T-helper 9 cell (primary cell): ENCODE measurements at regions not wholly inside any gene's neighbourhood (a gene's known extent, or its start where the extent isn't known, plus 50 kb on each side); places are given as distances from the start of the nearest gene placed in this dataset.

Source experiments
- DNase-seq: peaks from one replicate; pipeline ENCODE4 v3.0.0-alpha.2; 2020

DNA sequence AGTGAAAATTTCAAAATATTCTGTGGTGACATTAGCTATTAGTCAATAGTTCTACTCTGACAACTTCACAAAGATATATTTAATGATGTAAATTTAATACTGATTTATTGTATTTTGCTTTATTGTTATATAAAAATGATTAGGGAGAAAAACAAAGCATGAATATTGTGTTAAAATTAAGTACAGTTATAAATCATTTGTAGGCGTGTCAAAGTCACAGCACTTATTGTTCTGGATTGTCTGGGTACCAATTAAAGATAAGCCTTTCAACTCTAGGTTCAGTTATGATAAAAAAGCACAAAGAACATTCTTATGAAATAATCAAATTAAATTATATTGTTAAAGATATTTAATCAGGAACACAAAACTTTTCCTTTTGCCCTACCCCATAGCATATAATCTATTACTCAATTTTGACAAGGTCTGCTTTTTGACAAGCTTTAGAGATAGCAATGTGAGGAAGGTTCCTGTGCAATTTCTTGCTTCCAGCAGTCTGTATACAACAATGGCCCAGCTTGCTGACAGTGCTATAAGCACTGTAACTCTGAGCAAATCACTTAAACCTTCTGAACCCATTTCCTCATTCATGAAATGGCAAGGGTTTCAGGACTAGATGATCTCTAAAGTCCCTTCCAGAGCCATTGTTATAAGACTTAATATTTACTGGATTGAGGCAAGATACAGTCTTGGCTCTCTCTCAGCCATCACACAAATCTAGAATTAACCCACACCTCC lies 910.3 kb upstream of the LCORL start:
- DNase-seq: no peak

DNA sequence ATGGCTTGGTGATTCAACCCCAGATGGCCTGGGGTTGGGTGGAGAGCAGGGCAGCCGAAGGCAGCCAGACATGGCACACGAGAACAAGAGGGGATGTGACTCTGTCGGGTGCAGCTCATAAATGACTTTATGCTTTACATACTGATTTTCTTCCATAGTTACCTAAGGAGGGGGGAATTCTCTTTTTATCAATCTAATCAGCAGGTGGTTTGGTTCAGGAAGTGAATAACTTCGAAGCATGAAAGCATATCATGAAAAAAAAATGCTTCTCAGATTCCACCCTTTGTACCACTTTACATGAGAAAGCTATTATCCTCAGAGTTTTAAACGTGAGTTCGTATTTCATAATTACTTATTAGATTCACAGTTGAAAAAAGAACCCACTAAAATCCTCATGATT lies 908.9 kb upstream of the LCORL start:
- no peak for DNase-seq

DNA sequence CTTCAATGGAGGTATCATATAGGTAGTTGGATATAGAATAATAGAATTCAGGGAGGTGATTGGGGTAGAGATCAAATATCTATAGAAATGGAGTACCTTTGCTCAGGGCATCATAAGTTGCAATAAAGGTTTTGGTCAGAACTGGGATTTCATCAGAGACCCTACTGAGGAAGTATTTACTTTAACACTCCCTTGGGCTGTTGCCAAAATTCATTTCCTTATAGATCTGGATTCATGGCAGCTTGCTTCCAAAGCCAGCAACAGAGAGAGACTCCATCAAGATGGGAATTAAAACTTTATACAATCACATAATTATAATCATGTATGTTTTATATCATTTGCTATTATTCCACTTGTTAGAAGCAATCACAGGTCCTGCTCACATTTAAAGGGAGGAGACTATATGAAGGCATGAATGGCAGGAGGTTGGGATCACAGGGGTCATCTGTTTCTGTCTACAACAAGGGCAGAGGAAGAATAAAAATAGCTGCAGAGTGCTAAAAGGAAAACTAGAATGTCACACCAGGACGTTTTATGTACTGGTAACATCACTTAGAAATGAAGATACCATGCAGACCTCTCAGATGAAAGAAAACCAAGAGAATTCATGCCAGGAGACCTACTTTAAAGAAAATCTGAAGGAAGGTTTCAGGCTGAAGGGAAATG lies 902.1 kb upstream of the LCORL start:
- DNase-seq: no peak

DNA sequence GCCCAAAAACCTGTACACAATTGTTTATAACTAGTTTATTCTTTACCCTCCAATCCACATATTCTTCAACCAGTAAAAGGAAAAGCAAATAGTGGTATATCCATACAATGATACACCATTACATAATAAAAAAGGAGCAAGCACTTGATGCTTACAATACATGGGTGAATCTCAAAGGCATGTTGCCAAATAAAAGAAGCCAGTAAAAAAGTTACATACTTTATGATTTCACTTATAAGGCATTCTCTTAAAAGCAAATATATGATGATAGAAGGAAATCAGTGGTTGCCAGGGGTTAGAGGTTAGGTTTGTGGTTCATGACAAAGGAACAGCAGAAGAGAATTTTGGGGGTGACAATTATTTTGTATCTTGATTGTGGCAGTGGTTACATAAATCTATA lies 896.1 kb upstream of the LCORL start:
- DNase-seq: no peak

DNA sequence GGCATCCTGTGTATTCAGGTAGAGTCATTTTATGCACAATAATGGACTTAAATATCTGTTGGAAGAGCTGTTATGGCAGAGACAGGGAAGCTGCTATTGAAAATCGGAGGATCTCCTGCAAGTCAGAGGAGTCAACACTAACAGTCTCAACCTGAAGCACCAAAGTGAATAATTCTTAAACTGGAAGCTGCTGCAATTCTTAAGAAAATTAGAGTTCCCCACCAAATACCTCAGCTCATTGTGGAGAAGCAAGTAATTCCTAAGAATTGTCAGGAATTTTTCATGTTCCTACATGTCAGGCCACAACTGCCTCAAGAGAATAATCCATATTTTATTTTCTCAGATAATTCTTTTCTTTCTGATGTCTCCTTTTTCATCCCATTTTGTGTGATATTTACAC lies 892.6 kb upstream of the LCORL start:
- DNase-seq: no peak

DNA sequence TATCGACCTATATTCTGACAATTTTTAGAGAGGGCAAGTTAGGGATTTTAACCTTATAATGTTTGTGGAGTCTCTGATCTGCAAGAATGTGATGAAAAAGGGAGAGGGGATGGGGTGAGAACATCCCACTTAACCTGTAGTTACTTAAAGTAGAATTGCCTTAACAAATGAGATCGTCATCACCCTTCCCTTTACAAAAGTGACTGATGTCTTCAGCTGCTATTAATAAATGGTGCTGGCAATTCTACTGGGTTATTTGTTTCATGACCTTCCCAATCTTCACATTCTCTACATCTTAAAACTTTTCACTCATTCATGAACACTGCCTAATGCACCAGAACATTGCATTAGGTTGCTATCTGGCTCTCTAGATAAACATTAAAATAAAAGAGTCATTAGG lies 873.4 kb upstream of the LCORL start:
- DNase-seq: no peak

DNA sequence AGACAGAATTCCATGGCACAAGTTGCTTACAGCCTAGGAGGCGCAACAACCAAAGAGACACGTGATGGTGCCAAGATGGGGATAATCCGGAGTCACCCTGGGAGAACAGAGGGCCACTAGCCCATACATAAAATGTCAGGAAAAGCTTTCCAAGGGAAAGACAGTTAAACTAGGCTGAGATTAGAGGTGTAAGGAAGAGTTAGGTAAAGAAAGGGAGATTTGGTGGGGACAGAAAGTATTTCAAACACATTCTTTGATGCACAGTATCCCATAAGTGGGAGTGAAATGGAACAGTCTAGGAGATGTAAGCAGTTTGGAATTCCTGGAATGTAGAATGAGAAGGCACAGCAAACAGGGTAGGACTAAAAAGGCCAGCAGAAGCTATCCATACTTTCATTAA lies 860.9 kb upstream of the LCORL start:
- no peak for DNase-seq

DNA sequence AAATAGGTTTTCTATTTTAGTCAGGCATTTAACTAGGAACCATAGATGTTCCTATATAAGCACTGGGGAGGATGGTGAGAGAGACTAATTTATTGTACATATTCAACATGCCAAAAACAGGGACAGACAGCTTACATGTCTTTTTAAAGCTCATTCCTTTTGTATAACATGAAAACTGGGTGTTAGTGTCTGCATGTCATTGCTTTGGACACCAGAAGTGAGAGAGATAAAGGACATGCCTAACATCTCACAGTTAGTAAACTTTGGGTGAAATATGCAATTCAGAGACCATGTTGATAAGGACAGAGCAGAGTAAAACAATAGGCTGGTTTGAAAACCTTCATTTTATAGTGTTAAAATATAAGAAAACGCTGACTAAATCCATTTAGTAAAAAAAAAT lies 860.0 kb upstream of the LCORL start:
- DNase-seq: no peak

DNA sequence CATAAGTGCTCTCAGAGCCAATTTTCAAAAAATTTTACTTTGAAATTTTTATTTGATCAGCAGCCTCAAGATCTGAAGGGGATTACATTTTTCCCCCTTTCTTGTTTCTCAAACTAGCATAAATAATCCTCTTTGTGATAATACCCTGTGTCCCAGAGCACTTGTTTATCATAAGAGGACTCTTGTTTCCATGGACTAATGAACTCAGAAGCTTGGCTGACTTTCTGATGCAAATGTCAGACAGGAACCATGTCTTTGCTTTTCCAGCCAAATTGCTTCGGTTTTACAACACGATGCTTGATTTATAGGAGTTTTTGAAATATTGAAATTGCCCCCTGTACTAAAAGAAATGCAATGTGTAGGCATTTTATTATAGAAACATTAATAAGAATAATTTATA lies 859.3 kb upstream of the LCORL start:
- DNase-seq: no peak

DNA sequence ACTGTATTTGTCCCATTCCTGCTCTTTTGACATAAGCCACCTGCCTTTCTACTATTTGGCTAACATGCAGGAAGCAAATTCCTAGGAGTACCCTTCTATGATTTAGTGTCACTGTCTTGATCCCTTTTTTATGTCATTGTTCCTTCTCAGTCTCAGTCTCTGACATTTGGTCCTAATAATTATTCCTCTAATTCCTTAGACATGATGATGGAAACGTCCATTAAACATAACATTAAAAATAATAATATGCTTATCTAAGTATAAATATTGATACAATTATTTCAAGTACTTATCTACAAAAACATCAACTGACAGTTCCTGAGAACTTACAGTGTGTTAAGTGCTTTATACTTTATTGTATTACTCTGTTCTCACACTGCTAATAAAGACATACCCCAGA lies 857.0 kb upstream of the LCORL start:
- DNase-seq: no peak

DNA sequence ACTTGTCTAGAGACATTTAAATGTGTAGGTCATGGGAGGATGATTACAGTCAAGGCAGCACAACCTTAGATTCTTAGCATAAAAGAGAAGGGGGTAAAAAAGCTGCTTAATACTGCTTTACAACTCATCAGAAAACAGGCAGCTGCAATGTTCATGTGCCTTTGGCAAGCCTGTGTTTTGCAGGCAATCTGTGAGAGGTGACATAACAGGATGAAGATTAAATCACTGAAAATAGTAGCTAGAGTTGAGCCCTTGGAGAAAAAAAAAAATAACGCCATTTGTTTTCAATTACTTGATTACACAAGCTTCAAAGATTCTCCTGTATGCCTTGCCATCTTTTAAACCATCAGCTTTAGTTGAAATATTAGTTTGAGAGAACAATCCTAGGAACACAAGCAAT lies 847.6 kb upstream of the LCORL start:
- no peak for DNase-seq

DNA sequence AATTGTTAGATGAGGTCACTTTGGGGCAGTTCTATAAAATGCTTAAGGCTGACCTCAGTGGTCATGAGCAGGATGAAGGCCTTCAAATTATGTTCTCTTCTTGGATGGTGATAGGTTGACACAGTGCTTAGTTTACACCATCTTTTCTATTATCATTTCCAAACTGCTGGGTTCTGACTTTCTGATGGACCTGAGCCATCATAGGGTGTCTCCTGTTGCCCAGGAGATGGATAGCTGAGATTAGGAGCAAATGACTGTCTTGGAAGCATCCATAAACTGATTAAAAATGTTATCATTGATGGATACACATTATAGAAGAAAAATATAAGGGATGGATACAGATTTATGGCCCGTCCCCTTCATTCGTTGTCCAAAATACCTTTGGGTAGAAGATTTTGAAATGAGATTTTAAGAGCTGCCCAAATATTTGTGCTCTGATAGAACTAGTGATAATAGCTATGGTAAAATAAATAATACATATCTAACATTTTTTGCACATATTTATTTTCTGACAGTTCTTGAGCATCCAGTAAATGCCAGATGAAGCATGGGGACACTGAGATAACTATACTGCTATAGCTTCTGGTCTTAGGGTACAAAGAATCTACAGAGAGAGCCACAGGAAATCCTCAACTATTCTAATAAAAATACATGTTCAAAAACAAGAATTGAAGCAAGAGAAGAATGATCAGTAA lies 839.4 kb upstream of the LCORL start:
- no peak for DNase-seq

DNA sequence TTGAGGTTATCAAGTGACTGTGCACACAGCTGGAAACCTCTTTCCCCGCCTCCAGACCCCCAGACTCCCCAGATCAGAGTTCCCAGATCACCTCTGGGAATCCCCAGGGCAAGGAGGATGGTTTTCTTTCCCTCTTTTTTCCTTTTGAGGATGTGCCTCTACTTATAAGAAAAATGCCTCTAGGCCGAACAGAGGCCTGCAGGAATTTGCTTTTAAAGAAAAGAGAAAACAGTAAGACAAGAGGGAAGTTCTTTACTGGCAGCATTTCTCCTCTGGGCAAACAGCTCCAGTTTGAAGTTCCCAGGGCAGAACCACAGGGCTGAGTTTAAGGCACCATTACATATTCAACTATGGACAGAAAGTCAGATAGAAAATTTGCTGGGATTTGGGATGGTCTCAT lies 837.9 kb upstream of the LCORL start:
- no peak for DNase-seq

DNA sequence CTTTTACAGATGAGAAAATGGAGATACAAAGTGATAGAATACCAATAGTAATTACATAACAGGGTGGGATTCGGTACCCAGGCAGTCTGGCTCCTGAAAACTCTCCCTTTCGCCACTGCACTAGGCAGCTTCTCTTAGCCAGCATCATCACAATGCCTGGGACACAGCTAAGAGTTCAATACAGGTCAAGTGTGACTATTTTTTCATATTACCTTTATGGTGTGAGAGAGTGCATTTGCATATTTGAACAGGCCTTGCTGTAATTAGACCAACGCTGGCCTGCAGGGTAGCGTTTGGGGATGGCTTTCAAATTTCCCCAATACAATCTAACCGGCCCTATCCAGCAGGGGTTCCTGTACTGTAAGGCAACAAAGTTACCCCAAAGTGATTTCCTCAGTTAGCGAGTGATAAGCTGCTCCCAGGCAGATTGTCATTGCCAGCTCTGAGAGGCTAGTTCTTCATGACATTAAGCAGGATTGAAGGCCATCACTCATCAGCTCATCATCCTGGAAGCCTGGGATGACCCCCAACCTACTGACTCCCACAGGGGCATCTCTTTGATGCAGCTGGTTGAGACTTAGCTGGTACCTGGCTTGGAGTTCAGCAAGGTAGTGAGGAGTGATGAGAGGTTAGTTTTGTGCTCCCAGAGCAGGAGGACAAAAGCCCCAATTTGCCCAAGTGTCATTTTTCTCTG lies 836.8 kb upstream of the LCORL start:
- no peak for DNase-seq

DNA sequence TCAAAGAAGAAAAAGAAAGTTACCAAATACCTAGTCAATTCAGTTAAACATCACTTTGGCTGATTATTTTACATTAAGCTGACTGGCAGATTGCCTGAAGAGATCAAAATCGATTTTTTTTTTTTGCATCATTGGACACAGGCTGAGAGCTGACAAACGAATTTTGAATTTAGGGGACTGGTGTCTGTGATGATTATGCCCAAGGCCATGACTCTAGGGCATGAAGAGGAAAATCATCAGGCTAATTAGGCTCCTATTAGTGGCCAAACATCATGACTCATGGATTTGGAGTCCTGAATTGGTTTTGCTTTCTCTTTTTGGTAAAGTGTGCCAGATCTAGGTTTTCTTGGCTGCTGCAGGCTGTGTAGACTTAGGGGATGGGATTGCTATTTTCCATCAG lies 829.3 kb upstream of the LCORL start:
- no peak for DNase-seq

DNA sequence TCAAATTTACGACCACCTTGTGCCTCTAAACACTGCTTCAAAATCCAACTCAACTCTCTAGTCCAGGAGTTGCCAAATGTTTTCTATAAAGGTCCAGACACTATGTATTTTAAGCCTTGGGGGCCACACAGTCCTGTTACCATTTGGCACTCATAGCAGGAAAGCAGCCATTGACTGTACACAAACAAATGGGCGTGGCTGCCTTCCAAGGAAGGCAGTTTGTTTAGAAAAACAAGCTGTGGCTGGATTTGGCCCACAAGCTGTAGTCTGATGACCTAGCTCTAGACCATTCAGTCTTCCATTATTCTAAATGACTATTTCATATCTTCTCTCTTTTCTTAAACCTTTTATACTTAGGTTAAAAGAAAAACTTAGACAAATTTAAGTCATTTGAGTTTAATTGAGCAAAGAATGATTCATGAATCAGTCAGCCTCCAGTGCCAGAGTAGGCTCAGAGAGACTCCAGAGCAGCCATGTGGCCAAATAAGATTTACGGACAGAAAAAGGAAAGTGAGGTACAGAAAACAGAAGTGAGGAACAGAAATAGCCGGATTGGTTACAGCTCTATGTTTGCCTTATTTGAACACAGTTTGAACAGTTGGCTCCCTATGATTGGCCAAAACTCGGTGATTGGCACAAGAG lies 825.8 kb upstream of the LCORL start:
- DNase-seq: no peak

DNA sequence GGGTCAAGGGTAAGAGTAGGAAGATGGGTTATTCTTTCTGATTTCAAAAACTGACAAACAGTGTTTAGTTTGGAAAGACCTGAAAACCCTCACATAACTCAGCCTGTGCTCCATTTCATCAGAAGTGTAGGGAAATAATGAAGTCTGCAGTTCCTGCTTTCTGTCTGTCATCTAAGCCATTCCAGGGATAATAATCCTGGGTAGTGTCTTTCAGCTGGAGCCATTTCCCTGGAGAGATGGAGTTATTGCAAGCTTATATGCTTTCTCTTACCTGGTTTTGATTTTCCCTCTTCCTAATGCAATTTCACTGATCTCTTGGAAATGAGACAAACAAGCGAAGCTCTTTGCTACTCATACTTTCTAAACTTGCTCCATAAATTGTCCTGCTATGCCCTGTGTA lies 824.8 kb upstream of the LCORL start:
- DNase-seq: no peak

DNA sequence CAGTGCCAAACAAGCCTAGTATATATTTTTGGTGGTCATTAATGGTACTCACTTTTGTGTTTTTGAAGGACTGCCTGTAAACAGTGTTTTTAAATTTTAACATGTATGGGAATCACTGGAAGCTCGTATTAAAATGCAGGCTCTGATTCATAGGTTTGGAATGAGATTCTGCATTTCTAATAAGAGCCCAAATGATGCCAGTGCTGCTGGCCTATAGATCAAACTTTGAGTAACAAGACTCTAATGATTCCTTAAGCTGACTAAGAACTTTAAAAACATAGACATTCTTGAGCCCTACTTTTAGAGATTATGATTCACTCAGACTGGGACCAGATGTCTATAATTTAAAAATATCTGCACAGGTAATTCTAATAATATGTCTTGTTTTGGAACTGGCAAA lies 823.2 kb upstream of the LCORL start:
- DNase-seq: no peak

DNA sequence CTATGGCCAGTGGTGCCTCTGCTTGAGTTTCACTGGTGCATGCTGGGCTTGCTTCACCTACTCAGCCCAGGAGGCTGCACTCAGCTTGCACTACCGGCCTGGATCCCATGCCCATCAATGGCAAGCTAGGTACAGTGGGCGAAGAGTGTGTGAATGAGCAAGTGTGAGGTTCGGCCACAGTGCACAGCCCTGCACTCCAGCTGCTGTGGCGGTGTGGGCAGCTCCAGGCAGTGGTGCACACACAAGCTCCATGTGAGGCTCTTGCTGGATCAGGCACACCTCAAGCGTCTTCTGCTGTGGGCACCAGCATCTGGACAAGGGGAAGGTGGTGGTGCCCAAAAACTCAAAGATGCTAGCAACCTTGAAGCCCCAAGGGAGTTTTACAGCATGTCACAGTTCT lies 820.9 kb upstream of the LCORL start:
- DNase-seq: no peak

DNA sequence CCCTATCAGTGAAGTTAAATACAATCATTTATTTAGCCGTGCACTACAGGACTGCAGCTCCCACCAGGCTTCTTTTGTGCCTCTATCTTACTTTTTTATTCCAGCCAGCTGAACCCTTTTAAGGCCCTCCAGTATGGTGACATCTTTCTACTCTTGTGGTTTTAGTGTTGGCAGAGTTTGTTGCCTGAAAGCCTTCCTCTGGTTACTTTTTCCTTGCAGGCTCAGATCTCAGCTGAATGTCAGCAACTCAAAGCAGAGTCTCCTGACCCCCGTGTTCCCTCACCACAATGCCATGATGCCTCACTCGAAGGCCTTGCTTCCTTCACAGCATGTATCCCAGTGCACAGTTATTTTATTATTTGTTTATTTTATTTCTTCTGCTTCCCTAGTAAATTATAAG lies 818.9 kb upstream of the LCORL start:
- DNase-seq: no peak

DNA sequence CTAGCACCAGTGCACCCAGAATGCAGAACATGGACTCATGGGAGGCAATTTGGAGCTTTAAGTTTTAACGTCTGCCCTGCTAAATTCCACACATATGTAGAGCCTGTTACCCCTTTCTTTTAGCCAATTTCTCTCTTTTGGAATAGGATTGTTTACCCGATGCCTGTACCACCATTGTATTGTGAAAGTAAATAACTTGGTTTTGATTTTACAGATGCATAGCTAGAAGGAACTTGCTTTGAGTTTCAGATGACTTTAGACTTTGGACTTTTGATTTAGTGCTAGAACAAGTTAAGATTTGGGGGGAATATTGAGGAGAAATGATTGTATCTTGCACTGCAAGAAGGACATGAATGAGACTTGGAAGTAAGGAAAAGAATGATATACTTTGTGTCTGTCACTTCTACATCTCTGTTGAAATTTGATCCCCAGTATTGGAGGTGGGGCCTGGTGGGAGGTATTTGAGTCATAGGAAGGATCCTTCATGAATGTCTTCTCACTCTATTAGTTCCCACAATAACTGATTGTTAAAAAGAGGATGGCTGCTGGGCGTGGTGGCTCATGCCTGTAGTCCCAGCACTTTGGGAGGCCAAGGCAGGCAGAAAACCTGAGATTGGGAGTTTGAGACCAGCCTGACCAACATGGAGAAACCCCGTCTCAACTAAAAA lies 794.8 kb upstream of the LCORL start:
- no peak for DNase-seq

DNA sequence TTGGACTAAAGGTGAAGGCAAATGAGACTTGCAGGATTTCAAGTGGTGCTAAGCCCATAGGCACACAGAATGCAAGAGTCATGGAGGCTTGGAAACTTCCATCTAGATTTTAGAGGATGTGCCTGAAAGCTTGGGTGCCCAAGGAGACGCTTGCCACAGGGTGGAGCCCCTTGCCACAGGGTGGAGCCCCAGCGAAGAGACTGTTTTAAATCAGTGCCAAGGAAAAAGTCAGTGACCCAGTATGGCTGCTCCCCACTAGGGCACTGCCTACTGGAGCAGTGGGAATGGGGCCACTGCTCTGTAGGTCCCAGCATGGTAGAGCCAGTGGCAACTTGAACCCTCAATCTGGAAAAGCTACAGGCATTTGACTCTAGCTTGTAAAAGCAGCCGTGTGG lies 794.2 kb upstream of the LCORL start:
- no peak for DNase-seq
